ENCODE measurements at regions not wholly inside any gene's neighbourhood (a gene's known extent, or its start where the extent isn't known, plus 50 kb on each side); places are given as distances from the start of the nearest gene placed in this dataset.

DNA sequence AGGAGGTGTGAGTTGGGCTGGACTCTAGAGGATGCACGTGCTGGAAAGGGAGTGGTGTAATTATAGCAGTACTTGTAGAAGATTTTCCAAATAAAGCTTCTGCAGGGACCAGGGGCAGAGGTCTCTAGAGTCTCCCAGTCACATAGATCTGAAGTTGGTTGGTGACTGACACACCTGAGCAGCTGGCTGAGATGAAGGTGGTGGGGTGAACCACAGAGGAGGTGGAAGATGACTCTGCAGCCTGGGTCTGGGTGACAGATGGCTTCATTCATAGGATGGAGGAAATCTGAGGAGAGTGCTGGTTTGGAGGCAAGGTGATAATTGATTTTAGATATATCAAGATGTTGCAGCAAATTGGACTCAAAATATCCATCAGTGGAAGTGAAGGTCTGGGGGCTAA, 178.9 kb upstream of the IVNS1ABP start:
- peak; percentile 19 for DNase-seq

DNA sequence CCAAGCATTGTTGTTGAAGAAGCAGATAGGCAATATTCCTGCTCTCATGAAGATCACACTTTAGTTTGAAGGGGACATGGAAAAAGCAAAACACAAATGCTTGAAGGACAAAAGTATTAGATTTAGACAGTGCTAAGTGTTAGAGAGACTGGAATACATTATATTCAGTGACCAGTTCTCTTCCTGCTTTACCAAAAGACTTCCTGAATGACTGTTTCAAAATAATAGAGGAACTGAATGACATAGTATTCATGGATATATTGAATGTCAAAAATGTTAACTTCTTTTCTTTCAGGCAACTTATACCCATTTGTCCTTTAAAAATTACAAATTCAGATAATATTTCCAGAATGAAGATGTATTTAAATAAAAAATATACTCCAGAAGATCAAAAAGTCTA, 178.0 kb upstream of the IVNS1ABP start:
- no peak for DNase-seq

DNA sequence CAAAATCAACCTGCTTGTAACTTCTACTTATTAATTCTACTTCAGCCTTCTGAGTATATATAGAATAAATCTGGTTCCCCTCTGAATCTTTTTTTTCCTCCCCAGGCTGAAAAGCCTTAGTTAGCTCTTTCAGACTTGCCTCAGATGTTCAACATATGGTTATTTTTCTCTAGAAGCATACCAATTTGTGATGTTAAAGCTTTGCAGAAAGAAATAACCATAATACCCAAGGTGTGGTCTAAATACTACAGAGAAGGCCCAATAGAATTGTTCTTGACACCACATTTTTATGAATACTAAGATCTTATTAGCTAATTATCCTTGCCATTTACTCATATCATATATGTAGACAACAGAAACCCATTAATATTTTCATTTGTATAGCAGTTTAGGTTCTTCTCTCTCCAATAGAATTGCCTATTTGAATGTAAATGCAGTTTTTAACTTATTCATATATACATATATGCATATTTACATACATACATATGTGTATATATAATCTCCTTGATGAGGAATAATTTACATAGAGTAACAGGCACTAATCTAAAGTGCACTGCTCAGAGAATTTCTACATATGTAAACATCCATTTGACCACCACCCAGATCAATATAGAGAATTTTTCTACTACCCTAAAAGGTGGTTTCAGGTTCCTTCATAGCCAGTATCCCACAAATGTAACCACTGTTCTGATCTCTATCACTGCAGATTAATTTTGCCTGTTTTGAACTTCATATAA, 175.2 kb upstream of the IVNS1ABP start:
- no peak for DNase-seq

DNA sequence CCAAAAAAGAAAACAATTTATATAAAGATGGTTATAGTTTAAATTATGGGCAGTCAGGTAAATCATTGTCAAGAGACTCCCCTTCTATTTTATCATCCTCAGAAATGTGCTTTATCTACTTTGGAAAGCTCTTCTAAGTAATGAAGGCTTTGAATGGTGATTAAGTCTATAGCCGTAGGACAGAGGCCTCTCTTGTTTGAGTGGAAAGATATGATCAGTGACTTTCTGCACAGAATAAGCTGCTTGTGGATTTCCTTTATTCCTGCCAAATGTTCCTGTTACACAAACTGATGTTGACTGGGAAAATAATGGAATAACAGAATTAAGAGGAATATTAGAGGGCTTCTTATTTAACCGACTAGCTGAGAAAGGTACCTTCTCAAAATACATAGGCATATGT, 174.6 kb upstream of the IVNS1ABP start:
- no peak for DNase-seq

DNA sequence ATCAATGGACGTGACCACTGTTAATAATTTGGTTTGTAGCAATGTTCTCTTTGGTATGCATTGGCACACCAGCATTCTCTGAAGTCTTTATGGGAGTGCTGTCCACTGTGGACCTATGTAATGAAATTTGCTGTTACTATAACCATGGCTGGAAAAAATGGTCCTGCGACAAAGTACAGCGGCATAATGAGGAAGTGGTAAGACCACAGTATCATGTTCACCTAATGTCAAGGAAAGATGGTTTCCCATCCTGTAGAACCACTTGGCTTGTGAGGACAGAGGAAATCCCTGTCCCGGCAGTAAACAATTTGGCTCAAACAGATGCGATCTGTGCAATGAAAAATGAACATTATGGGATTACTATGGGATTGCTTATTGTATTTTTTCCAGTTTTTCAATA, 173.9 kb upstream of the IVNS1ABP start:
- DNase-seq = no peak

DNA sequence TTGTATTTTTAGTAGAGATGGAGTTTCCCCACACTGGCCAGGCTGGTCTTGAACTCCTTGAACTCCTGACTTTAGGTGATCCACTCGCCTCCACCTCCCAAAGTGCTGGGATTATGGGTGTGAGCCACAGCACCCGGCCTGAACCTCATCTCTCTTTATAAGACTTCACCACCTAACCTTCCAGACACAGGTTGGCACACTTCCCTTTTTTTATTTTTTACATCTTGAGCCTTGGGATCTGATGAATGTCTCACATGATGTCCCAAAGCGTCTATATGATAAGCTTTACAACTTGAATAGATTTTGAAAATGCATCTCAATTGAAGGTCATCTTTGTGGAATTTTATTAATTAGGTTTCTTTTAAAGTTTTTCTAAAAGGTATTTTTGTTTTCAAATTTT, 172.4 kb upstream of the IVNS1ABP start:
- DNase-seq = no peak

DNA sequence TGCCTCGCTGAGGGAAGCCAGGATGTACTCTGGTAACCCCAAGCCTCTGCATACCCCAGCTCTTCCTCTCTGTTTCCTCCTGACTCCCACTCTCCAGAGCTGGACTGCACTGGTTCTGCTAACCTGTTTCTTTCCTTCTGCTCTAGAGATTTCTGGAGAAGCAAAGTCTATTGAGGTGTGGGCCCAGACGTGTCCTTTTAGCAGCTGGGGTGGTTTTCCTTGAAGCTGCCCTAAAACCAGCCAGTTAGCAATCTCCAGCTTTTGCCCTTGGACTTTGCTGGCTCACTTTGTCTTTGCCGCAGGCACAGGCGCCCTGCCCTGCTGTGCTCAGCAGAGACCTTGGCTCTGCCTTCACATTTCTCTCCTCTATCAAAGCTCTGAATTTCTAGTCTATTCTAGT, 171.8 kb upstream of the IVNS1ABP start:
- no peak for DNase-seq

DNA sequence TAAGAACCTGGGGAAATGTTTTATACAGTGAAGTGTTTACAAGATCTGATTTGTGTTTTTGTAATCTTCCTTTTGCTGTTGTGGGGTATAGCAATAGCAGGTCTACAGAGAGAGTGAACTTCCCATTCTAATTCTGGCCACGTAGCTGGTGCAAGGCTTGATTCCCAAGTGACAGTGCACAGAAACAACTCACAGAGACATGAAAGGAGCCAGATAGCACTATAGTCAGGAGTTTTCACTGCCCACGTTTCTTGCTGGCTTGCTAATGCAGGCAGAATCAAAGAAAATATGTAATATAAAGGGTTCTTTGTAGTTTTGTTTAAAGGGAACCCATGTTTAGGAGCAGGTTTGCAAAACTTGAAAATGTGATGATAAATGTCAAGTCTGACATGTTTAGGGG, 170.9 kb upstream of the IVNS1ABP start:
- no peak for DNase-seq

DNA sequence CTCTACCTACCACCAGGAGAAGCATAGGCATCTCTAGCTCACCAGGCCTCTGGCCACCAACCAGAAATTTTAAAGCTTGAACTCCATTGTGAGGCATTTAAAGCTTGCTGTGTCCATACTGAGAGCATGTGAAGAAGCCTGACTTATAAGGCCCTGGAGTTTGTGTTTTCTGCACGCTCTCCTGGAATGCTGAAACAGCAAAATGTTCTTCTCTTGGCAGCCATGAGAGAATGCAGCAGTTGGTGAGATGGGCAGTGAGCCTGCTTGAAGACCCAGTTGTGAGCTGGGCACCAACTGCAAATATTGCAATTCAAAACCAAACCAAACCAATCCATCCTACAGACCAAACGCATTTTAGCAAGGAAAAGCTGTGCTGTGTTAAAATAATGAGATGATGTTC, 170.0 kb upstream of the IVNS1ABP start:
- DNase-seq = no peak

DNA sequence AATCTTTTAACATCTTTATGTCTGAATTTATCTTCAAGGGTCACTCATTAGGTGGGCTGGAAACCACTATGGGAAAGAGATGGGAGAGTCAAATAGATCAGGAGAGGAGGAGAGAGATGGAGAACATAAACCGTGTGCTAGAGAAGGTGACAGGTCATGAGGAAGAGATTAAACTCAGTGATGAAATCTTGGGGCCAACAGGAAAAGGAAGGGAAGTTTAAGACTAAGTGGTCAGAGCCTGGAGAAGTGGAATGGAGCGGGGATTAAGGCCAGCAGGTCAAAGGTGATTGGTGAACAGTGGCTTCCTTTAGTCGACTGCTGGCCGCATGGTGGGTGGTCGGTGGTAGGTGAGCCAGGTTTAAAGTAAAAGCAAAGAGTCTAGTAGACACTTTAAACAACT, 169.3 kb upstream of the IVNS1ABP start:
- no peak for DNase-seq

DNA sequence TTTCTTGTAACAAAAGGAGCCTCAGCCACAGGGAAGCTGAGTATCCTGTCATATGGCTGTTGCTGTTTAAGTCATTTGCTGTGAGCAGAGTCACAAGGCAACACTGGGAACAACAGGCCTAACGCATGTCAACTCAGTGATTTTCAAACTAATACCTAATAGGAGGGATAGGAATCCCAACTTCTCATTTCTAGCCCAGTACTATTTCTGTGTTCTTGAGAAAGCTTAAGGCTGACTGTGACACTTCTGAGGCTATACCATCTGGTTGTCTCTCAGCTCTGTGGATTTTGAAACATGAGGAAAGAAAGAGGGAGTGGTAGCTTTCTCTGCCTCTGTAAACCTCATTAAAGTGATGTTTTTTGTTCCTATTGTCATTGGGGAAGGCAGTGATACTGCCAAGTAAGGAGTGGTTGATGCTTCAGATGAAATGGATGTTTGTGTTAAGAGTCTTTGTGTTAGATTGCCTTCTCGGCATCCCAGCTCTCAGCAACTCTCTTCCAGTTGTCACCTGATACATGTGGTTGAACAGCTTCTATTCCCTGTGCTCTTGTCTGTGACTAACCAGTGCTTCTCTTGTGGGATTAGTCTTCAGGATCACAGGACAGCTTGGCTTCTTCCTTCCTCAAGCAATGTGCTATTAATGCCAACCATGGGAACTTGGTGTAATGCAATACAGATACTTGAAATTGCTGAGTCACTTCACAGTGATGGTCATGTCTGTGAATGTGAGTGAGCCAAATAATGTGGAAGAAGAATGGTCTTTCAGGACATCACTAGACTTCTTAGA, 166.8 kb upstream of the IVNS1ABP start:
- no peak for DNase-seq

DNA sequence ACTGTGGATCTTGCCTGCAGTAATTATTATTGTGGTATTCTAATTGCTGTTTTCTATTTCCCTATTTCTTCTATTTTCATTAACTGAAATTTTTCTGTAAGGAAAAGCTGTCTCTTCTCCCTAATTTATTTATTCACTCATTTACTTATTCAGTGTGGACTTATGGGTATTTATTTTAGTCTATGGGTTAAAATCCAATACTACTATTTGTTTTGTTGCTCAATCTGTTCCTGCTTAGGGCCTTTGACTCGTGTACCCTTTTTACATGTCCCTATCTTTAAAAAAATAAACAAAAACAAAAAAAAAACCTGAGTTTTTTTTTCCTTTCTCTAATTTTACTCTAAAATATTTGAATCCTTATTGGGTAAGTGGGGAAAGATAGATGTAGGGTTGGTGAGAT, 166.2 kb upstream of the IVNS1ABP start:
- no peak for DNase-seq

DNA sequence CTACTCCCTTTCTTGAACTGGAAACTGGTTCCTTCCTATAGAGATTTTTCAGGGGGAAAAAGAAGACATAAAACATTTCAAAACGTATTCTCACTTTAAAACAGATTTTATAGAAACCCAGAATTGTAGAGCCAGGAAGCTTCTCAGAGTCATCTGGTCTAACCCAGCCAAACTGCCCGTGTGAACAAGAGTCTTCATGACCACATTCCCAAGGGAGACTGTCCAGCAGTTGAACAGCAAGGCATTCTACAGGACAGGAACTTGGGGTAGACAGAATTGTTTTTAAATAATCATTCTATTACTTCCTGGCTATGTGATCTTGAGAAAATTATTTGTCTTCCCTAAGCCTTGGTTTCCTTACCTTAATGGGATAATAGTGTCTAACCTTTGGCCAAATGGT, 163.5 kb upstream of the IVNS1ABP start:
- no peak for DNase-seq

DNA sequence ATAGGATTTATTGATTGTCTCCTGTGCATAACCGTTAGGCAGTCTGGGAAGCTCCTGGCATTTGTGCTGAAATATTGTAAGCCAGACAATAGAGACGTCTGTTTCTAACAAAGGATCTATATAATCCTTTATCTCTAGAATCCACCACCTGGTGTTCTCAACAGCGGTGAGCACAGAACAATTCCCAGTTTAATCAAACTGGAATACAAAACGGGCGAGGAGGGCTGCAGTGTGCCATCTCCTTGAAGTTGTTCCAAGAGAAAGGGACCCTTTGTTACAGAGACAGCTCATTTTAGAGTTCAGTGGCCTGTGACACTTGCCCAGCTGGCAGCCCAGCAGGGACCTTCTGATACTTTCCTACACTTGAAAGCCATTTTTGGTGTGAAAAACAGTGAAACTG, 162.8 kb upstream of the IVNS1ABP start:
- DNase-seq = no peak

DNA sequence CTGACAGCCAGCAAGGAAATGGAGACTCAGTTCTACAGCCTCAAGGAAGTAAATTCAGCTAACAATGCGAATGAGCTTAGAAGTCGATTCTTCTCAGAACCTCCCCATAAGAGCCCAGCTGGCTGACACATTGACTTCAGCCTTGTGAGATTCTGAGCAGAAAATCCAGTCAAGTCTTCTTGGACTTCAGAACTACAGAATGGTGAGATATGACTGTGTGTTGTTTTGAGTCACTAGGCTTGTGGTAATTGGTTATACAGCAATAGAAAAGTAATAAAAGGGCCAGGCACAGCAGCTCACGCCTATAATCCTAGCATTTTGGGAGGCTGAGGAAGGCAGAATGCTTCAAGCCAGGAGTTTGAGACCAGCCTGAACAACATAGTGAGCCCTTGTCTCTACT, 161.8 kb upstream of the IVNS1ABP start:
- no peak for DNase-seq

DNA sequence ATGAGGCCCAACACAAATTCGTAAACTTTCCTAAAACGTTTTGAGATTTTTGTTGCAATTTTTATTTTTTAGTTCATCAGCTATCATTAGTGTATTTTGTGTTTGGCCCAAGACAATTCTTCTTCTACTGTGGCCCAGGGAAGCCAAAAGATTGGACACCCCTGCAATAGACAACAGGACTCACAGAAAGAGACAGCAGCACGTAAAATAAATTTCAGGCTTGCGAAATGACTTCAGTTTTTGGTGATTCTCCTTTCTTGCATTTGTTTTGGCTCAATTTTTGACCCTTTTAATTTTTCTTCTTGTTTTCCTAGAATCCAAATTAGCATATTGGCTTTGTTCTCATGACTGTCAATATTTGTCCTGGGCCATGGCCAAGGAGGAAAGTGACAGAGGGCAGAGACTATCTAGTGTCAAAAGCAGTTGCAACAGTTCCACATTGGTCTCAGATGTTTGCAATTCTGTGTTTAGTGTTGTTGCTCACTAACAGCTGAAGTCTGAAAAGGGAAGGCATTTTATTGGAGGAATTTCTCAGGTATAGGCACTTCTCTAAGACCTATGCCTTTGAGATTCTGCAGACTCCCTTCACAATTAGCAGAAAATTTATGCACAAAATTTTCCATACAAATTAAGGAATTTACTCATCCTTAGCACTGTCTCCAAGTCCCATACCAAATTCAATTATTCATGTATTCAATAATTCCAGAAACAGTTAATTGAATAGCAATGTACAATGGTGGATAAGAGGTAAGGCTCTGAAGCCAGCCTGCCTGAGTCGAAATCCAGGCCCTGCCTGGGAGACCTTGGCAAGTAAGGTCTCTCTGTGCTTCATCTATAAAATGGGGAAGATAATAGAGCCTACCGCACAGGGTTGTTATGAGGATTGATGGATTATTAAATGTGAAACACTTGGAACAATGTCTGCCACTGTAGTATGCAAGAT, 160.9 kb upstream of the IVNS1ABP start:
- no peak for DNase-seq

DNA sequence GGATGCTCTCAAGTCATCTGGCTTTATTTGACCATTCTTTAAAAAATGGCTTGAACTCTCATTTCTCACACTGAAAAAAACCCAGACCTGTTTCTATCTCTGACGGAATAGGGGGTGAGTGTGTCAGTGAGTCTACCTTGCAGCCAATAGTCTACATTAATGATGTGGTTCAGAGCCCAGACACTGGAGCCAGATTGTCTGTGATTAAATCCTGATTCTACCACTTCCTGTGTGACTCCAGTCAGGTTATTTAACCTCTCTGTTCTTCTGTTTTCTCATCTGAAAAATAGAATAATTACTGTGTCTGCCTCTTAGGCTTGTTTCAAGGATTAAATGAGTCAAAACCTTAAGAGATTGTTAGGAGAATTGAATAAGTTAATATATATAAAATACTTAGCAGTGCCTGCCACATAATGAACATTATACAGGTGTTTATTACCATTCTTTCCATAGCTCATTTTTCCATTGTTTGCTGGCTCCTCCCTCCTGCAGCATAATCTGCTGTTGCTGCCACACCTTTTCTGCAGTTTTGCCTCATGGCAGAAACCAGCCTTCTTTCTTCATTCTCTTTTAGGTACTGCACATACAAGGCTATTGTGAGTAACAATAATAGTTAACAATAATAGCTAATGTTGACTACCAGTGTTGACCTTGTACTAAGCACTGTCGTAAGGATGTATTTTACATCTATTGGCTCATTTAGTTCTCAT, 157.6 kb upstream of the IVNS1ABP start:
- peak; percentile 8 for DNase-seq

DNA sequence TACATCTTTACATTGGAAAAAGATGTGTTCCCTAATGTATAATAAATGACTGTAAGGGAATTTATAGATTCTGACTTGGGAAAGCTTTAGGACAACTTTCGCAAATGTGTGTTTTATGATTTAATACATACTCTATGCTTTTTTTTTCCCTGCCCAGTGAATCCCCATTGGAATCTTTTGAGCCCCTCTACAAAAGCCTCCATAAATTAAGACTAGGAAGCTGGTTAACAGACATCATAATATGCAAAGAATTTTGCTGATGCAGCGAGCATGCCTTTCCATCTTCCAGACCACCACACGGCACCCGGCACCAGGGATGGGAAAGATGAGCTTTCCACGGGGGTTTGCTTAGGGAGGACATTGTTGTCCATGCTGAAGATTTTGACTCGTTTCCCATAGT, 156.1 kb upstream of the IVNS1ABP start:
- DNase-seq = no peak

DNA sequence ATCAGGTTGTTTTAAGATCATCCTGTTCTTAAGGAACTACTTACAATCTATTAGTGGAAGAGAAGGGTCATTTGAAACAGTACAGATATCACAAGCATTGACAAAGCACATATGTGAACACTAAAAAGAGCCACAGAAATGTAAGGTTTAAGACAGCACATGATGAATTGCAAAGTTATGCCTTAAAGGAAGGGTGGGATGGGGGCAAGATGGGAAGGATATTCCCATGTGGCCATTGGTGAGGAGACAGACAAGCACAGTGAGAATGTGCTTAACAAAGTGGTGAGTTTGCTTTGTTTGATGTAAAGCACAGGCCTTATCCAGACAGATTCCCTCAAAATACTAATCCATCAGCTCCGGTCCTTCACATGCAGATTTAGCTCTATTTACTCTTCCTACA, 151.6 kb upstream of the IVNS1ABP start:
- DNase-seq = no peak

DNA sequence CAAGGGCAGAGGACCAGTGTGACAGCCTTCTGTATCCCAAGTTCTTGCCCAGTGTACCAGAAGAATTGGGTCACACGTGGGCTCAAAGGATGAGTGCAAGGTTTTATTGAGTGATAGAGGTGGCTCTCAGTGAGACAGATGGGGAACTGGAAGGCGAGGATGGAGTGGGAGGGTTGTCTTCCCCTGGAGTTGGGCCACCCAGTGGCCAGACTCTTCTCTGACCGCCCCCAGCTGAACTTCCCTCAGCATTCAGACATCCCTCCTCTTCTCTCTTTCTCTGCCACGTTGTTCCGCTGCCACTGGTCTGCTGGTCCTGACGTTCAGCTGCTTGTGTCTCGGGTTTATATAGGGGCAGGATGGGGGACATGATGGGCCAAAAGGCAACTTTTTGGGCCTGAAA, 150.1 kb upstream of the IVNS1ABP start:
- no peak for DNase-seq

DNA sequence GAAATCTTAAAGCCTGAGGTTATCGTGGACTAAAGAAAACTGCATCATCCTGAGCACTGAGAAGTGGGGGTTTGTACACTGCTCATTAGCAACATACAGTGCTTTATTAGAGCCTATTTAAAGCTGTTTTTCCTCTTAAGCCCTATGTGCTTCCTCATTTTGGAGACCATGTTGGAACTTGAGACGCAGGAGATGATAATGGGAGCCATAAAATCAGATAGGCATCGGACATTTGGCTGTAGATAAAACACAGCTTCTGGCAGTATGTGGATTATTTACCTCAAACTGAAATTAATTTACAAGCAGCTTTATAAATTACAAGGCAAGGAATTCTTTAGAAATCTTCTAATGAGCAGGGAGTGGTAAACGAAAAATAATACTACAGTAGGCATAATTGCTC, 147.7 kb upstream of the IVNS1ABP start:
- no peak for DNase-seq

DNA sequence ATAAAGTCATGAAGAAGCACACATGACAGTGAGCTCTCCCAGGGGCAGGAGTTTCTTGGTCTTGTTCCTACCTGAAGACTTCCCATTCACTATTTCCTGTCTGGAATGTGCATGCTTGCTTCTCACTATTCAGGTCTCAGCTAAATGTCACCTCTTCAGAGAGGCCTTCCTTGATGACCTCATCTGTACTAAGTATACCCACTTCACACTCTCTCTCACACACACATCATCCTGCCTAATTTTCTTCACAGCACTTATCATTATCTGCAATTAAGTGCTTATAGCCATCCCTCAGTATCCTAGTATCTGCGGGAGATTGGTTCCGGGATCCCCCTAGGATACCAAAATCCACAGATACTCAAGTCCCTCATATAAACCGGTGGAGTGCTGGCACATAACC, 146.4 kb upstream of the IVNS1ABP start:
- no peak for DNase-seq

DNA sequence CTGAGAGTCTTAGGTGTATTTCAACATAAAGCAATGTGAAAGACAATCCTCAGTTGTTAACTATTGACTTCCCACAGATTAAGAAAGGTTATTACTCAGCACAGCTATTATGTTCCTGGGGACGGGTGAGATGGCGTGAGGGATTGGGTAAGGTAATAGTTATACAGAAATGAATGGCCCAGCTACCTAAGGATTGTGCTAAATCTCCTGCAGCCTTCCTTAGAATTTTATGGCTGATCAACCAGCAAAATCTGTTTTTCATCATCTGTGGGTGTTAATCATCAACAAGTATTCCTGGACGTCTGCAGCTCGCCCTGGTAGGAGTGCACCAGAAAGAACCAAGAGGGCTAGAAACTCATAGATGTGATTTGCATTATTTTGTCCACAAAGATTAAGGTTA, 146.0 kb upstream of the IVNS1ABP start:
- DNase-seq = no peak

Measured in activated CD4-positive, alpha-beta T cell treated with anti-CD3 and anti-CD28 coated beads for 48 hours (primary cell).